Trophoblast cell (in vitro differentiated cells and primary cell): ENCODE measurements at regions not wholly inside any gene's neighbourhood (a gene's known extent, or its start where the extent isn't known, plus 50 kb on each side); places are given as distances from the start of the nearest gene placed in this dataset.

ENCODE experiments used
- DNase-seq, 2 donors: peaks; one replicate each; pipeline ENCODE4 v3.0.0-alpha.2; 2016
- H2AFZ ChIP-seq: 2 replicates; pipeline ENCODE4 v1.6.1; 2013; ENCODE audit warnings: low read length, moderate library complexity, mild to moderate bottlenecking; ENCODE audit not compliant: insufficient read depth, poor library complexity
- H2AK5ac ChIP-seq: 2 replicates; pipeline ENCODE4 v1.6.1; 2013; ENCODE audit warnings: mild to moderate bottlenecking, low read length
- H2BK120ac ChIP-seq: 2 replicates; pipeline ENCODE4 v1.6.1; 2013; ENCODE audit warnings: low read length, mild to moderate bottlenecking, moderate library complexity; ENCODE audit not compliant: insufficient read depth, poor library complexity
- H2BK12ac ChIP-seq: 2 replicates; pipeline ENCODE4 v1.6.1; 2013; ENCODE audit warnings: mild to moderate bottlenecking, low read length, moderate library complexity
- H2BK5ac ChIP-seq: 2 replicates; pipeline ENCODE4 v1.6.1; 2013; ENCODE audit warnings: low read length, low read depth, moderate library complexity, mild to moderate bottlenecking; ENCODE audit not compliant: poor library complexity
- H3K14ac ChIP-seq: 2 replicates; pipeline ENCODE4 v1.6.1; 2013; ENCODE audit warnings: mild to moderate bottlenecking, low read length
- H3K18ac ChIP-seq: 2 replicates; pipeline ENCODE4 v1.6.1; 2013; ENCODE audit warnings: mild to moderate bottlenecking, low read length
- H3K23ac ChIP-seq: 2 replicates; pipeline ENCODE4 v1.6.1; 2013; ENCODE audit warnings: low read length
- H3K27ac ChIP-seq: 2 replicates; pipeline ENCODE4 v1.5.1; 2013; ENCODE audit warnings: low read depth, mild to moderate bottlenecking, inconsistent platforms, low read length, moderate library complexity
- H3K27me3 ChIP-seq: 2 replicates; pipeline ENCODE4 v1.6.1; 2013; ENCODE audit warnings: inconsistent platforms, mild to moderate bottlenecking, low read length, moderate library complexity; ENCODE audit not compliant: insufficient read depth
- H3K36me3 ChIP-seq, 2 experiments: 1 replicate in 1 of 2; 2 replicates in 1 of 2; pipeline ENCODE4 v1.6.1; 2013; ENCODE audit warnings: low read length in 2 of 2, mild to moderate bottlenecking in 2 of 2, moderate library complexity in 1 of 2; ENCODE audit not compliant: insufficient read depth in 2 of 2, control insufficient read depth in 1 of 2
- H3K4ac ChIP-seq: 2 replicates; pipeline ENCODE4 v1.6.1; 2013; ENCODE audit warnings: low read depth, mild to moderate bottlenecking, low read length, moderate library complexity
- H3K4me1 ChIP-seq, 2 experiments: 1 replicate in 1 of 2; 2 replicates in 1 of 2; pipeline ENCODE4 v1.6.1; 2013; ENCODE audit warnings: low read length in 2 of 2, mild to moderate bottlenecking in 2 of 2, moderate library complexity in 1 of 2; ENCODE audit not compliant: insufficient read depth in 2 of 2, control insufficient read depth in 1 of 2
- H3K4me2 ChIP-seq: 2 replicates; pipeline ENCODE4 v1.6.1; 2013; ENCODE audit warnings: inconsistent platforms, mild to moderate bottlenecking, low read length, moderate library complexity
- H3K4me3 ChIP-seq: 2 replicates; pipeline ENCODE4 v1.5.1; 2013; ENCODE audit warnings: mild to moderate bottlenecking, low read depth, low read length, inconsistent platforms
- H3K79me1 ChIP-seq: one replicate; pipeline ENCODE4 v1.6.1; 2013; ENCODE audit warnings: low read length
- H3K79me2 ChIP-seq: 2 replicates; pipeline ENCODE4 v1.6.1; 2013; ENCODE audit warnings: low read length, mild to moderate bottlenecking; ENCODE audit not compliant: control insufficient read depth, insufficient read depth, poor library complexity
- H3K9ac ChIP-seq: 2 replicates; pipeline ENCODE4 v1.6.1; 2013; ENCODE audit warnings: mild to moderate bottlenecking, low read length
- H3K9me3 ChIP-seq: 2 replicates; pipeline ENCODE4 v1.6.1; 2013; ENCODE audit warnings: low read depth, mild to moderate bottlenecking, control low read depth, inconsistent platforms, low read length; ENCODE audit not compliant: insufficient read depth
- H4K12ac ChIP-seq: 2 replicates; pipeline ENCODE4 v1.6.1; 2013; ENCODE audit warnings: low read depth, mild to moderate bottlenecking, low read length, moderate library complexity
- H4K8ac ChIP-seq: 2 replicates; pipeline ENCODE4 v1.6.1; 2013; ENCODE audit warnings: low read depth, mild to moderate bottlenecking, low read length, moderate library complexity
- H4K91ac ChIP-seq: one replicate; pipeline ENCODE4 v1.6.1; 2013; ENCODE audit warnings: low read depth, mild to moderate bottlenecking, low read length, moderate library complexity
- WGBS: extraction: QIAGEN DNeasy Blood & Tissue Kit; methylation state at CpG from one replicate; pipeline ENCODE4 v1.1.7; 2013; ENCODE audit warnings: missing lambda C conversion rate; ENCODE audit not compliant: insufficient read length, insufficient coverage; ENCODE audit errors: extremely low coverage; 5-methylcytosine and 5-hydroxymethylcytosine counted together

DNA sequence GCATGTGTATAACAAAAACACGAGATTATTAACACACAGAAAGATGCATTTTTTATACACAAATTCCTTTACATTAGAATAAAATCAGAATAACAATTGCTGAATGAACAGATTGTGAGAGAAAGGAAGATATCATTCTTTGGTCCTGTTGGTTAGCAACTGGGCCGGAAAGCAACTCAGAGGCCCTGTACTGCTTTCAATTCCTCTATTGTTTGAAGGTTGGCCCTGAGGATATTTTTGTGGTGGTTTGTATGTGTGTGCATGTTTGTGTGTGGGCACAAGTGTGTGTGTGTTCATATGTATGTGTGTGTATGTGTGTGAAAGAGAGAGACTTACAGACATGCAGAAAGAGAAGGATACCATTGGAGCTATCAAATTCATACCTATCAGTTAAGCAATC is 356.8 kb upstream of the DMAC1 start:
- no peak overlapping the region for H3K18ac ChIP-seq
- H3K27ac ChIP-seq: no peak overlapping the region
- H4K91ac ChIP-seq: no peak overlapping the region
- H3K27me3 ChIP-seq: no peaks in the 10 kb centered on the region
- H2BK5ac ChIP-seq: no peak overlapping the region
- H3K9me3 ChIP-seq: no peaks in the 10 kb centered on the region
- no peak overlapping the region for H2BK12ac ChIP-seq
- no peak for DNase-seq
- no peak overlapping the region for H3K4me2 ChIP-seq
- H2BK120ac ChIP-seq: no peak overlapping the region
- no CpG with 5 or more reads among the region's 2 CpGs for WGBS
- no peaks in the 10 kb centered on the region for H3K4me1 ChIP-seq
- H4K8ac ChIP-seq: no peak overlapping the region
- H3K9ac ChIP-seq: no peak overlapping the region
- no peak overlapping the region for H4K12ac ChIP-seq
- no peak overlapping the region for H3K23ac ChIP-seq
- no peak overlapping the region for H2AFZ ChIP-seq
- no peaks in the 10 kb centered on the region for H3K36me3 ChIP-seq
- H3K4ac ChIP-seq: no peak overlapping the region
- H3K14ac ChIP-seq: no peak overlapping the region
- no peaks in the 10 kb centered on the region for H3K79me2 ChIP-seq
- no peak overlapping the region for H3K4me3 ChIP-seq
- no peaks in the 10 kb centered on the region for H3K79me1 ChIP-seq
- H2AK5ac ChIP-seq: no peak overlapping the region

DNA sequence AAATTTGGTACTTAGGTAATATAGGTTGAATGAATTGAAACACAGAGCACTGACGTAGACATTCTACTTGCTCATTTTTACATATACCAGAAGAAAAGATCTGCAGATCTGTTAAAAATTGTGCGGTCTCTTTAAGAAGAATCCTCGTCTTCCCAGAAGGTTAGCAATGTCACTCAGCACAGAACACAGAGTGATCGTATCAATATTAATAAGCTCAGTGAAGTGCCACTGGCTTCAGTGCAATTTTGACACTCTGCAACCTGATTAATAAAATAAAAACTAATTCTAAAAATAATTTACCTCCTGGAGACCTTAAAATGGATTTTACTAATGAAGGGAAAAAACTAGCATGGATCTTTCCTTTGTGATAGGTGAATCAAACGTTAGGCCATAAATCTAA is 356.1 kb upstream of the DMAC1 start:
- Histone ChIP-seq H3K36me3 (no peaks in the 10 kb centered on the region), H3K27me3 (no peaks in the 10 kb centered on the region), H3K9ac (no peak overlapping the region), H4K8ac (no peak overlapping the region), H3K14ac (no peak overlapping the region), H2BK12ac (no peak overlapping the region), H4K91ac (no peak overlapping the region), H3K4ac (no peak overlapping the region), H2AK5ac (no peak overlapping the region), H3K79me2 (no peaks in the 10 kb centered on the region), H3K23ac (no peak overlapping the region), H3K4me3 (no peak overlapping the region), H2AFZ (no peak overlapping the region), H3K9me3 (no peaks in the 10 kb centered on the region), H3K79me1 (no peaks in the 10 kb centered on the region), H3K4me2 (no peak overlapping the region), H4K12ac (no peak overlapping the region), H3K27ac (no peak overlapping the region), H2BK5ac (no peak overlapping the region), H2BK120ac (no peak overlapping the region), H3K18ac (no peak overlapping the region), H3K4me1 (no peaks in the 10 kb centered on the region)
- no CpG with 5 or more reads among the region's 5 CpGs for WGBS
- no peak for DNase-seq

DNA sequence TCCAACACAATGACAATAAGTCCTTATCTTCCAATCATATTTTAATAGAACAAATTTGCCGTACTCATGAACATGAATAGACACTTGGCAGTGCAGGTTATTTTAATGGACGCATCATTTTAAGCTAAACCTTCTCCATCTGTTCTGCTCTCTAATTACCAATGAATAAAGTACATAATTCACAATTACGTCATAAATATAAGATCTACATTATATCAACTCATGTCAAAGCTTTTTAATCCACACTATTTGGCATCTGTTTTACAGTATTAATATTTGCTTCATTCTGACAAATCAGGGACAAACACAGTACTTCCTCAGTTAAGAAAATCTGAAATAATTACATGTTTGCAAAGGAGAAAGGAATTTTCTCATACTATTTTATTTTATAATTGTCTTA is 344.1 kb upstream of the DMAC1 start:
- no peak overlapping the region for H2AFZ ChIP-seq
- H3K79me2 ChIP-seq: no peaks in the 10 kb centered on the region
- no peak overlapping the region for H3K18ac ChIP-seq
- no peaks in the 10 kb centered on the region for H3K4me1 ChIP-seq
- WGBS: no CpG with 5 or more reads among the region's 3 CpGs
- no peaks in the 10 kb centered on the region for H3K27me3 ChIP-seq
- no peak overlapping the region for H3K14ac ChIP-seq
- no peak overlapping the region for H3K27ac ChIP-seq
- no peak overlapping the region for H3K4ac ChIP-seq
- no peaks in the 10 kb centered on the region for H3K79me1 ChIP-seq
- H3K9me3 ChIP-seq: no peaks in the 10 kb centered on the region
- no peak overlapping the region for H3K4me3 ChIP-seq
- H3K23ac ChIP-seq: no peak overlapping the region
- no peak overlapping the region for H3K4me2 ChIP-seq
- no peak overlapping the region for H2BK12ac ChIP-seq
- H3K36me3 ChIP-seq: no peaks in the 10 kb centered on the region
- no peak overlapping the region for H2BK5ac ChIP-seq
- H3K9ac ChIP-seq: no peak overlapping the region
- H4K91ac ChIP-seq: no peak overlapping the region
- no peak overlapping the region for H4K12ac ChIP-seq
- H2AK5ac ChIP-seq: no peak overlapping the region
- H4K8ac ChIP-seq: no peak overlapping the region
- DNase-seq: no peak
- H2BK120ac ChIP-seq: no peak overlapping the region

DNA sequence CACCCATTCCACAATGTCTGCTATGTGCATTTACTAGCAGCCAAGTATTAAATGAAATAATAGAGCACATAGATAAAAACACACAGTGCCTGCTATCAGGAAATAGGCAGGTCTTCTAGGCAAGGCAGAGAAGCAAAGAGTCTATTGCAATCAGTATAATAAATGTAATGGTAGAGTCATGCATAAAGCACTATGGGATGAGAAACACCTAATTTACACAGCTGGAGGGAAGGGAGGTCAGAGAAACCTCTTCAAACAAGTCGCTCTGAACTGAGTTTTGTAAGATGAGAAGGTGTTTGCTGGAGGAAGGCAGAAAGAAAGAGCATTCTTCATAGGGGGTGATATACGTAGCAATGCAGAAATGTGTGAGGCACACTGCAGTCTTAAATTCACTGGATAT is 341.0 kb upstream of the DMAC1 start:
- DNase-seq: no peak
- WGBS: no CpG with 5 or more reads among the region's 2 CpGs

More for the DNA sequence above, 341.0 kb upstream of the DMAC1 start:
- Histone ChIP-seq H3K18ac (no peak overlapping the region), H3K27ac (no peak overlapping the region), H3K23ac (no peak overlapping the region), H3K9me3 (no peaks in the 10 kb centered on the region), H3K79me1 (no peaks in the 10 kb centered on the region), H3K4me2 (no peak overlapping the region), H3K14ac (no peak overlapping the region), H2BK12ac (no peak overlapping the region), H3K4me1 (no peaks in the 10 kb centered on the region), H4K91ac (no peak overlapping the region), H4K8ac (no peak overlapping the region), H2BK120ac (no peak overlapping the region), H3K4me3 (no peak overlapping the region), H3K9ac (no peak overlapping the region), H3K4ac (no peak overlapping the region), H2AK5ac (no peak overlapping the region), H4K12ac (no peak overlapping the region), H3K79me2 (no peaks in the 10 kb centered on the region), H3K36me3 (no peaks in the 10 kb centered on the region), H3K27me3 (no peaks in the 10 kb centered on the region), H2BK5ac (no peak overlapping the region), H2AFZ (no peak overlapping the region)
